ENCODE measurements at regions not wholly inside any gene's neighbourhood (a gene's known extent, or its start where the extent isn't known, plus 50 kb on each side); places are given as distances from the start of the nearest gene placed in this dataset.

DNA sequence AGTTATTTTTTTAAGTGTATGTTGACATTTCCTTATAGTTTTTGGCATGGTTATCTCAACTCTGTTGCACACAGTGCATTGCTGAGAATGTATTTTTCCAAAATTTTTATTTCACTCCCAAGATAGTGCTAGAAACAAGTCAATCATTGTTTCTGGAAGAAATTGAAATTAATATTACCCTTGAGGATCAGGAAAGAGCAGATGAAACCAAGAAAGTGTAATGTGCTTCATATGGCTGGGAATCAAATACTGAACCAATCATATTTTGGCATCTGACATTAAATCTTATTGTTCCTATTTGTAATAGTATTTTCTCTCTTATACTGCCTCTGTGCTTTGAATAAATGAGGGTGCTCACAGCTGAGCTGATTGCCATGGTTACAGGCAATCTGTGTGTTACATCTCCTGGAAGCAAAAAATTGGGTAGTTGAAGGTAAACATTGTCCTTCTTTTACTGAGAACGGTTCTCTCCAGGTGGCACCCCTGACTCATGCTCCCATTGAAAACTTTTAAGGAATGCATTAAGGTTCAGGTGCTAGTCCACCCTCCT is 358.2 kb upstream of the NR3C2 start:
- TF ChIP-seq, protein P1, sequence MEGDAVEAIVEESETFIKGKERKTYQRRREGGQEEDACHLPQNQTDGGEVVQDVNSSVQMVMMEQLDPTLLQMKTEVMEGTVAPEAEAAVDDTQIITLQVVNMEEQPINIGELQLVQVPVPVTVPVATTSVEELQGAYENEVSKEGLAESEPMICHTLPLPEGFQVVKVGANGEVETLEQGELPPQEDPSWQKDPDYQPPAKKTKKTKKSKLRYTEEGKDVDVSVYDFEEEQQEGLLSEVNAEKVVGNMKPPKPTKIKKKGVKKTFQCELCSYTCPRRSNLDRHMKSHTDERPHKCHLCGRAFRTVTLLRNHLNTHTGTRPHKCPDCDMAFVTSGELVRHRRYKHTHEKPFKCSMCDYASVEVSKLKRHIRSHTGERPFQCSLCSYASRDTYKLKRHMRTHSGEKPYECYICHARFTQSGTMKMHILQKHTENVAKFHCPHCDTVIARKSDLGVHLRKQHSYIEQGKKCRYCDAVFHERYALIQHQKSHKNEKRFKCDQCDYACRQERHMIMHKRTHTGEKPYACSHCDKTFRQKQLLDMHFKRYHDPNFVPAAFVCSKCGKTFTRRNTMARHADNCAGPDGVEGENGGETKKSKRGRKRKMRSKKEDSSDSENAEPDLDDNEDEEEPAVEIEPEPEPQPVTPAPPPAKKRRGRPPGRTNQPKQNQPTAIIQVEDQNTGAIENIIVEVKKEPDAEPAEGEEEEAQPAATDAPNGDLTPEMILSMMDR (optimal IDR thresholded peaks at IDR 0.05 in 1 of 3, IDR thresholded peaks at IDR 0.05 in 1 of 3, conservative IDR thresholded peaks at IDR 0.05 in 1 of 3; ENCODE audit: extremely low read depth in 1 of 3, insufficient read depth in 2 of 3, low read length in 3 of 3), result no peak
- no peak for TF ChIP-seq EZH2 (IDR thresholded peaks at IDR 0.05; ENCODE audit: low read length)
